Sigmoid colon (tissue), 4 donors: ENCODE measurements at regions not wholly inside any gene's neighbourhood (a gene's known extent, or its start where the extent isn't known, plus 50 kb on each side); places are given as distances from the start of the nearest gene placed in this dataset.

Experiments used
- POLR2A ChIP-seq, 2 donors: fragments of 450-650 bp; IDR thresholded peaks; one replicate each; pipeline ENCODE4 v1.6.1; 2016; ENCODE audit warnings: antibody characterized with exemption in 2 of 2, mild to moderate bottlenecking in 2 of 2, moderate library complexity in 2 of 2
- POLR2AphosphoS5 ChIP-seq, 4 donors: sonication (generic); formaldehyde crosslinking; IDR thresholded peaks; one replicate each; pipeline ENCODE4 v1.6.1; 2017; ENCODE audit warnings: antibody characterized with exemption in 4 of 4
- TF ChIP-seq, protein P1 (sequence below), 4 experiments: fragments of 450-650 bp in 3 of 4; fragments of 200-600 bp in 1 of 4; IDR thresholded peaks; one replicate each; pipeline ENCODE4 v1.5.1; 2016 to 2019; ENCODE audit warnings: antibody characterized with exemption in 4 of 4, mild to moderate bottlenecking in 3 of 4, moderate library complexity in 2 of 4

DNA sequence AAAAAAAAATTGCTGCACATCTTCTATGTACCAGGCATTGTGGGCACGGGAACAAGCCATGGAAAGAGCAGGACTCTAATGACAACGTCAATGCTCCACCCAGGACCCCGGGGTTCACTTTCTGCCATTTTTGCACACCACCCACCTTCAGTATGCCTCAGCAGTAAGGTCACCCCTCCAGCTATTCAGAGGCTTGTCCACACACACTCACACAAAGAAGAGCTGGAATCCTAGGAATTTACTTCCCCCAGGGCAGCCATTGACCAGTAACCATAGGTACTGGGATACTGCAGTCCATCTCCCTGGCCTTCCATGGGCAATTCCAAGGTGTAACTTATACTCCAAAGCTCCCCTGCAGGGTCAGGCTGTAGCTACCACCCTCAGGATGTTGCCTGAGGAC lies 170.8 kb downstream of the SUCLG1 start:
- TF ChIP-seq, protein P1, sequence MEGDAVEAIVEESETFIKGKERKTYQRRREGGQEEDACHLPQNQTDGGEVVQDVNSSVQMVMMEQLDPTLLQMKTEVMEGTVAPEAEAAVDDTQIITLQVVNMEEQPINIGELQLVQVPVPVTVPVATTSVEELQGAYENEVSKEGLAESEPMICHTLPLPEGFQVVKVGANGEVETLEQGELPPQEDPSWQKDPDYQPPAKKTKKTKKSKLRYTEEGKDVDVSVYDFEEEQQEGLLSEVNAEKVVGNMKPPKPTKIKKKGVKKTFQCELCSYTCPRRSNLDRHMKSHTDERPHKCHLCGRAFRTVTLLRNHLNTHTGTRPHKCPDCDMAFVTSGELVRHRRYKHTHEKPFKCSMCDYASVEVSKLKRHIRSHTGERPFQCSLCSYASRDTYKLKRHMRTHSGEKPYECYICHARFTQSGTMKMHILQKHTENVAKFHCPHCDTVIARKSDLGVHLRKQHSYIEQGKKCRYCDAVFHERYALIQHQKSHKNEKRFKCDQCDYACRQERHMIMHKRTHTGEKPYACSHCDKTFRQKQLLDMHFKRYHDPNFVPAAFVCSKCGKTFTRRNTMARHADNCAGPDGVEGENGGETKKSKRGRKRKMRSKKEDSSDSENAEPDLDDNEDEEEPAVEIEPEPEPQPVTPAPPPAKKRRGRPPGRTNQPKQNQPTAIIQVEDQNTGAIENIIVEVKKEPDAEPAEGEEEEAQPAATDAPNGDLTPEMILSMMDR (IDR thresholded peaks at IDR 0.05) = no peak
- TF ChIP-seq POLR2AphosphoS5 (IDR thresholded peaks at IDR 0.05) (no peak), POLR2A (IDR thresholded peaks at IDR 0.05) (no peak)
